ENCODE measurements at regions not wholly inside any gene's neighbourhood (a gene's known extent, or its start where the extent isn't known, plus 50 kb on each side); places are given as distances from the start of the nearest gene placed in this dataset.

DNA sequence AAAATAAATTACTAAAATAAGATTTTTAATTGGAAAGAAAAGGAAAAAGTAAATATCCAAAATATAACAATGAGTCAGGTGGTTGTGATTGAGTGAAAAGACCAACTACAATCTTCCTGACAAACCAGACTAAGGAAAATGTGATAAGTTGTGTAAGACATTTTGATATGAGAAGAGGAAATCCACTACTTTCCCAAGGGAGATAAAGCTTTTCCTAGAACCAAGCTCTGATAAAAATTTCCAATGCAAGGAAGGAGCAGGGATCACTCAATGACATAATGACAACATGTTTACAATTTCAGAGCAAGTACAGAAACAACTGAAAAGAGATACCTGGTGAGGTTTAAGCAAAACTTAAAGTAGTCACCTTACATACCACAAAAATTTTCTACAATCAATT is 305.1 kb upstream of the RASGEF1B start:
- DNase-seq (ENCODE audit: low read depth in 2 of 2): no peak

DNA sequence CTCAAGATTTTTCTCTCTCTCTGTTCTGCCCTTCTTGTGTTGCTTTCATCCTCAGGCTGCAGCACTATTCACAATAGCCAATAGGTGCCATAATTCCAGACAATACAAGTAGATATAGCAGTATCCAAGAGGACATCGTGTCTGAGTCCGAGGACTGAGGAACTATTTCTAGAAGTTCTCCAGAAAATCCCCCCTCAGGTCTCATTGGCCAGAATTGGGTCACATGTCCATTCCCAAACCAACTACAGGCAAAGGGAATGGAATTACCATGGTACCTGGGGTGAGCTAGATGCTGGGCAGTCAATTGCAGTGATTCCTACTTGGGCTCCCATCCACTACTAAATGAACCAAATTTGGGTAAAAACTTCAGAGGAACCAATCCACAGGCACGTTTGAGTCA is 301.9 kb upstream of the RASGEF1B start:
- DNase-seq (ENCODE audit: low read depth in 2 of 2): no peak

DNA sequence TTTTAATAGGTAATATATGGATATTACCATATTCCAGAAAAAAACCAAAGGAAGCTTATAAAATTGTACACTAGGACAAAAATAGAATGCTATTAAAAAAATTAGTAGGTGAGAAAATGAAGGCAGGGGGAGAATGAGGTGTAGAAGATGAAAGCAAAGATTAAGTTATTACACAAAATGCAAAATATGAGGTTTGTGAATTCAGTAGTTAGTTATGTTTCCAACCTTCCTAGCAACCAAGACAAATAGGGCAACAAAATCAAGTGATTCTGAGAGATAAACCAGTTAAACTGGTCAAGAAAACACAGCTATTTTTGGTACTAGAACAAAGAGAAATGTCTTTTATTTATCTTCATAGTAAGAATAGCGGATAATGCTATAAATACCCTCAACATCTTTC is 300.0 kb upstream of the RASGEF1B start:
- no peak for DNase-seq (ENCODE audit: low read depth in 2 of 2)

DNA sequence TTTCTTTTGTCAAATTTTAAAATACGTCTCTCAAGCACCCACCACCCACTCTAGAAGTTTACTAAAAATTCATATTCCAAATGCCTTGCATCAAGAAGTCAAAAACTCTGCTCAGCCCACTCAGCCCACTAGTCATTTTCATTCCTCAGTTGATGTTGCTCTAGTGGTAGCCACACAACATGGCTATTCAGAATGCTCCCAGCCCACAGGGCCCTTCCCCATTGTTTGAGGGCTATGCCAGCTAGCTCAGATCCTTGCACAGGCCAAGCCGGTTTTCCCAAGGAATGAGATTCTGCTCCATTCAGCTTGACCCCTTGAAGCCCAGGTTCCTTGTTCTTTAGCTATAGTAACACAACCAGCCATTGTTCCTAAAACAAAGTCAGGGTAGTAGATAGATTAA is 297.5 kb upstream of the RASGEF1B start:
- DNase-seq (ENCODE audit: low read depth in 2 of 2): no peak

DNA sequence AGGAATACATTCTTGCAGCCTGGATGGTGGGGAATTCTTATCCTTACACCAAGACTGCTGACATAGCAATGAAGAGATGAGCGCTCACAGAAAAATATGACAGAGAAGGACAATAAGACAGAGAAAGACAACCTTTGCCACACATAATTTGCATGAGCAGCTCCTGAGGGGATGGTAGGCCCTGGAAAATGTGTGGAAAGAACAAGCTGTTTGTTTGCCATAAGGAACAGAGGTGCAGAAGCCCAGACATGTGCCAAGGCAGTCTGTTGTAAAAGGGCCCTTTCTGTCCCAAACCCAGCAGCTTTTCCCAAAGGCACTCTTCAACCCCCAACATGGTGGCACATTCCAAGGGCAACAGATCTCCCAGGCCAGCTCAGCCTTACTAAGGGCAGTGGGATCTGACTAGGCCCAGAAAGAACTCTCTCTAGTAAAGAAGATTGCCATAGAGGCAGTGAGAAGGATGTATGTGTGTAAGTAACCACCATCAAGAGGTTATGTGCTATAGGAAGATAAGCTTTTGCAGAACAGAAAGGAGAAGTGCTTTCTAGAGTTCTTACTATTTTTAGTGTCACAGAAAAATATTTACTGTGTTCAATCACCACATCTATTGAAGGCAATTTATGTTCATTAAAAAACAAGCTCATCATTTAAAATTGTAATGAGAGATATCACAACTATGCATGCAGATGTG is 287.0 kb upstream of the RASGEF1B start:
- no peak for DNase-seq (ENCODE audit: low read depth in 2 of 2)

DNA sequence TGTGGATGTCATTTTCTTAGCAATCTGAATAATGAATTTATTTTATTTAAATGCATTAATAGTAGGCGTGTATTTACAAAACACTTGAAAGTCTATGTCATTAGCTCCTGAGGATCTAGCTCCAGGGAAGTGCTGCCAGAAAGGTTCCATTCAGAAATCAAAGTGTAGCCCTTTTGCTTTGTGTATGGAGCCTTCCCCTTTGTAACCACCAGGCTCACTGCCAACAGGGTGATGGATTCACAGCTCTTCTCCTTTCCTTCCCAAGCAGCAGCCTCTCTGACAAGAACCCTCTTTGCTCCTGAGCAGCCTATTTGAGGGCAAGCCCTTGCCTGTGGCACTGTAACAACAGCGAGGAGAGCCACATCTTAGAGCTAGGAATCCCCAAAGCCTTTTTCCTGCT is 286.0 kb upstream of the RASGEF1B start:
- DNase-seq (ENCODE audit: low read depth in 2 of 2): no peak

DNA sequence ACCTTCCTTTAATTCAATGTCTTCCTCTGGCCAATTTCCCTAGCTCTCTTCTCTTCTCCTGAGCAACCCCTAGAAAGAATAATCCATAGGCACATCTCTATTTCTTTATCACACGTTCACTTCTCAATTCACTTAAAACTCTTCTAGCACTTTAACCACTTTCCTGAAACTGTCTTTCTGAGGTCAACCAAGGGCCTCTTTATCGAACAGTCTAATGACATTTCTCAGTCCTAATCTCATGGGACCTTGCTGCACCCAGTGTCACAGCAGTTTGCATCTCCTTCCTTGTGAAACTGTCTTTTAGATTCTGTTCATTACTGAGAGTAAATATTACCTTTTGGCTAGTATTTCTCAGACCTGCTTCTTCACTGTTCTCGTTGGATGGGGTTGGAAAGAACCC is 285.3 kb upstream of the RASGEF1B start:
- DNase-seq (ENCODE audit: low read depth in 2 of 2): no peak

DNA sequence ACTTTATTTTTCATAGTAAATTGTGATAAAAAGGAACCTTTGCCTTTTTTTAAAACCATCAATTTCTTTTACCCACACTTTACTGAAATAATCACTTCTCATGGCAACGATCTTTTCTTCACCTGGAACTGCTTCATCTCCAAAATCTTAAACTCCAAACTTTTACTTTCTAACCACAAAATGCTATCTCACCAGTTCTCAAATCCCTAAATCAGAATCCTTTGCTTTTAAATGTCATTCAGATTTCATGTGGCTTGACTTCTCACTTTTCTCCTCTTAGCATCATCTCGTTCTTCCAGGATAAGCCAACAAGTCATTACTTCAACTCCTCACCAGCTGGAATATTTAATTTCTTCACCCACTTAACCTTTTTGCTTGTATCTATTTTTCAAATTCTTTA is 284.3 kb upstream of the RASGEF1B start:
- DNase-seq (ENCODE audit: low read depth in 2 of 2): no peak

DNA sequence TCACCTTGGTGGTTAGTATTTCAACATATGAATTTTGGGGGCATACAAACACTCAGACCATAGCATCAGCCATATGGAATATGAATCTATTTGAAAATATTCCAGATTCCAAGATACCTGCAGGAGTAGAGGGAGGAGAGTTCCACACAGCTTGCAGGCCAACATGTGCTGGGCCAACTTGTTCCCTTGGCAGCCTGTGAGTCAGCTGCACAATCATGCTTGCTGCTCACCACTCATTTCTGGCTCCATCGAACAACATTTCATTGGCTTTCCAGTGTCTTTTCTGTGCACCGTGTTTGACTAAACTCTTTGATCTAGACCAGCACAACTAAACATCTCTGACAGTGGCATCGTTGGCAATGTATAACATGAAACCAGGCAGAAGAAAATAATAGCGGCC is 282.5 kb upstream of the RASGEF1B start:
- DNase-seq (ENCODE audit: low read depth in 2 of 2): no peak

DNA sequence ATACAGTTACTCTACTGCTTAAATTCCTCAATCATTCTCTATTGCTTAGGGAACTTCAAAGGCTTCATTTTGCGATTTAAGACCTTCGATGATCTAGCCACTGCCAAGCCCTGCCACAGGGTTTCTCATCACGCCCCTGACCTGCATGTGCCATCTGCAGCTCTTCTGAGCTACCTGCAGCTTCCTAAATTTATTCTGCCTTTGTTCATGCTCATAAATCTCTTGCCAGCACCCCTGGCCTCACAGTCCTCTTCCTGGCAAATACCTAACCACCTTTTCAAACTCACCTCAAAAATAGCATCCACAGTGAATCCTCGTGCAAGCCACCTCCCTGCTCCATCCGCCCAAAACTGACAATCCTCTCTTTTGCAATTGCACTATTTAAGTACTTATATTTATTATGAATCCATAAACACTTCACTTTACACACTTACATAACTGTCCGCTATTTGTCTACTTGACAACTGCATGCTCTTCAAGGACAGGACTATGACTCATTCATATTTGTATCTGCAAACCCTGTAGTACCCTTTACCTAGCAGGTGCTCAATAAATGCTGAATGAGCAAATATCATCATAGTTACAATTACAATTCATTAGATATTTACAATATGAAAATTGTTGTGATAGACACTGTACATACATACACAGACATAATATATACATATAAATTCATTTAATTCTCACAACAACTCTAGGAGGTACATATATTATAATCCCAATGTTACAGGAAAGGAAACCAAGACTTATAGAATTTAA is 280.0 kb upstream of the RASGEF1B start:
- DNase-seq (ENCODE audit: low read depth in 2 of 2): no peak

DNA sequence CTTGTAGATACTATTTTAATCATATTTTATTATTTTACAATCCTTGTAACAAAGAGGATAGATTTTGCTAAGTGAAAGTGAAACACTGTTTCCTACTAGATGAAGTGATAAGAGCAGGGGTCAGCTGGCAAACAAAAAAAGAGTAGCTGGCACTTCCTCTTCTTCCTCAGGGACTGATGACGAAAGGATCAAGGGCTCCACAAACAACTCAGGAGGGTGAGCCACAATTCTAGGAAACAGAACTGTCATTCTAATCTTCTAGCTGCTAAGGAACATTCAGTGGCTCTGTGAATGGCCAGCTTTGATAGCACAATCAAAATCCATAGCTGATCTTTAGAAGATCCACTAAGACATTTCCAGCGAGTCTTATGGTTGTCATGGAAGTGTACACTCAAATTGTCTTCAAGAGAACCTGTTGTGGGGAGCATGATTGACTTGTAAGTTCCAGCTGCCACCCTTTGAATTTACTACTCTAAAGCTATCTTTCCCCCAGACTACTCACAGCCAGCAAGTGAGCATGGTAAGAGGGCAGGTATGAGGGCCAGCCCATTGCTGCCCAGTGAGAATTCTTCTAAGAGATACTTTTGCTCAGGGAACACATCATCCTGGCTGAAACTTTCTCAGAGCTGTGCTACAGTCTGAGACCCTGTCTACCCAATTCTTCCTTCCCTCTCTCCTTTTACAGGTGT is 275.7 kb upstream of the RASGEF1B start:
- DNase-seq (ENCODE audit: low read depth in 2 of 2): no peak

DNA sequence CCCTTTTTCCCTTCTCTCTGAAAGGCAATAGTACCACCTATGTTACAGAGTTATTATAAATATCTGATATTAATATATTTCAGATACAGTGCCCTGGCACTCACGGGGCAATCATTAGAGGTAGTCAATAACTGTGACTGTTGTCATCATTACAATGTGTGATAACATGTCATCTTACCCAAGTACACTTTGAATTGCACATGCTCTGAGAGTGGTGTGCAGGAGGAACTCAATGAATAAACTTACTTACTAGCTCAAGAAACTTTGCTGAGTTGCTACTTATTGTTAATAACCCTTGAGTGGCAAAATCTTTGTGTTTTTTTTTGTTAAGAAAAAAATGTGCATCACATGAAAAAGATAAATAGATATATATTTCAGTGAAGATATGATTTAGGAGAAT is 275.1 kb upstream of the RASGEF1B start:
- no peak for DNase-seq (ENCODE audit: low read depth in 2 of 2)

DNA sequence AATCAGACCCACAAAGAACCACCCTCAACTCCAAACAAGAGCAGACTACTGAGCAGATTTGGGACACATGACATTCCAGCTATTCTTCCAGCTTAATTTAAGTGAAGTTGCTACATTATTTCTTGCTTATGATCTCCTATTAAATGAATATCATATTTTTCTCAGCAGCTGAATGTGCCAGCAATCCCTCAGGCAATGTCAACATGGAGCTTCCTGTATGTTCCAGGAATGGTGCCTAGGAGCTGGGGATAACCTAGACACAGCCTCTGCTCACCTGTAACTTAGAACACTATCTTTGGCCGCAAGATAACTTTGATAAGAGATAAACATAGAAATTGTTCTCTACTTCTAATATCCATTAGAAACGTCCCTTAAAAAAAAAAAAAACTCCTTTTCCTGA is 274.4 kb upstream of the RASGEF1B start:
- no peak for DNase-seq (ENCODE audit: low read depth in 2 of 2)

DNA sequence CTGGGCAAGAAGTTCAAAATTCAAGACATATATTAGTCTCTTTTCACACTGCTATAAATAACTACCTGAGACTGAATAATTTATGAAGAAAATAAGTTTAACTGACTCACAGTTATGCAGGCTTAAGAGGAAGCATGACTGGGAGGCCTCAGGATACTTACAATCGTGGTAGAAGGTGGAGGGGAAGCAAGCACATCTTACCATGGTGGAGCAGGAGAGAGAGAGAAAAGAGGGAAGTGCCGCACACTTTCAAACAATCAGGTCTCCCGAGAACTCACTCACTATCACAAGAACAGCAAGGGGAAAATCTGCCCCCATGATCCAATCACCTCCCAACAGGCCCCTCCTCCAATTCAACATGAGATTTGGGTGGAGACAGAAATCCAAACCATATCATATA is 273.3 kb upstream of the RASGEF1B start:
- DNase-seq (ENCODE audit: low read depth in 2 of 2): no peak

DNA sequence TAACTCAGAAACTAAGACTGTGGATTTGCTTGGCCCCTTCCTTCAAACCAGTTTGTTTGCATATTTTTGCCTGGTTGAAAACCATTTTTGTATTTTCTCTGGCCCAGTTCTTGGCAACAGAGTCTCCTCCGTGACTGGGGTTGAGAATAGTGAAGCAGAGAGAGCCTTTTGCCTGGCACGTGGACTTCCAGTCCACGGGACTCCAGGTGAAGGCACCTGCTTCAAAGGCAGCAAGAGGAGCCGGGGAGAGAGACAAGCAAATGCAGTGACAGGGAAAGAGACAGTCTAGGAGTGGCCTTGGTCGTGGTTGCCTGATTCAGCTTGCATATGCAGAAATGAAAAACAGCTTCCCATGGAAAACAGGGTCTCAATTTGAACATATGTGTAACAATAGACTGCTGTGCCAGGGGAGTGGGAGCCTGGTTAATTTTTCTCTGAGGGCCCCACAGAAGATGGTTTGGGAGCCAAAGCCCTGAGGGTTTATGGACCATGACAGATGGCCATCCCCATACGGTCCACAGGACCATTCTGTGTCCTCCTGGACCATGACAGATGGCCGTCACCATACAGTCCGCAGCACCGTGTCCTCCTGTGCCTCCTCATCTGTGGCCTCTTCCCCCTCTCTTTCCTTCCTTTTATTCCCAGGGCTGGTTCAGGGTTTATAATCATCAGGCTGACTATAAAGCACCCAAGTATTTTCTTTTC is 272.2 kb upstream of the RASGEF1B start:
- no peak for DNase-seq (ENCODE audit: low read depth in 2 of 2)

DNA sequence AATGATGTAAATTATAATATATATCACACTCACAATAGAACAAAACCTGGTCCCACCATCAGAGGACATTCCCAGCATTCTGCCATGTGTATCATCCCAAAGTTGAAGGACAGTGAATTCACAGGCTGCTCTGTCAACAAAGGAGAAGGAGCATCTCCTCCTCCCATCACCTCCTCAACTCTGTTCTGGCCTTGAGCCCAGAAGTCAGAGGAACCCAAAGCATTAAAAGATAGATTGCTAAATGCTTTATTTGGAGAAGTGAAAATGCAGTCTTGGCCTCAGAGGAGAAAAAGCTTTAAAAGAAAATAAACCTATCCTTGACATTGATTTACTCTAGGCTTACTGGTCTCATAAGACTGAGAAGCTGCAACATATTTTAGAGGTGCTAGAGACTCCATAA is 268.8 kb upstream of the RASGEF1B start:
- DNase-seq (ENCODE audit: low read depth in 2 of 2): no peak

DNA sequence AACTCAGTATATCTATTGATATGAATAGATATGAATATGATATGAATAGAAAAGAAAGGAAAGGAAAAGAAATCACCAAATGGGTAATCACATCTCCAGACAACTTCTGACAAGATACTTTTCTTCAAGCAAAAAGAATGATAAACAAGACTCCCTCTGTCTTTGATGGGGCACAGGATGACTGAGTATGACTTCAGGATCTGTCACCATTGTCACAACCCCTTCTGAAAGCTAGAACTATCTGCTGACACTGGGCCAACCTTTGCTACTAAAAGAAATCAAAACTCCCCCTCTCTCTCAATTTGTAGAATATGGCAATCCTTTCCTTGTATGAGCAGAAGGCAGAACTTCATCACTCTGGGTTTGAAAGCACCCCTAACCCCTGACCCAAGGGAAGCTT is 267.2 kb upstream of the RASGEF1B start:
- DNase-seq (ENCODE audit: low read depth in 2 of 2): no peak

DNA sequence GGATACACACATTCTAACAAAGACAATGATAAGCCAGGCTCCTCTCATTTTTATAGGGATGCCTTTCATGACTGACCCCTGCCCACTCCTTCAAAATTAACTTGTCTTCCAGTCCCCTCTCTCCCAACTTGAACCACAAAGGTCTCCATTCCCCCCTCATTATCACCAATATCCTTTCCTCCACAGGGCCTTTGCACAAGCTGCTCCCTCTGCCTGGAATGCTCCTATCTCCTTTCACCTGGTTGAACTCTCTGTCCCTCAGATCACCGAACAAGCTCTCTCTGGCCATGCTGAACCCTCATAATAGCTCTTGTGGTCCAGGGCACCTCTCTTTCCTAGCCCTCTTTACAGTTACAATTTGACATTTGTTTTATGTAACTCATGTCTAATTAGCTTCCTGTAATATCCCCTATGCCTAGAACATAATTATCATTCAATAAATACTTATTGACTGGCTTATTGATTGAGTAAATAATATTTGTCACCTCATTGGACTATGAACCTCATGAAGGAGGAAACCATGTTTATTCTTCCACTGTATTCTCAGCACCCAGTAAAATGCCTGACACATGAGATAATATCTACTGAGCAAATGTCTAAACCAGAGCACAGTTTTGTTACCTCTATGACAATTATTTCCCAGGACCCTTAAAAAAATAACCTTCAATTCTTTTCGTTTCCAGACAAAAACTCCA is 266.3 kb upstream of the RASGEF1B start:
- no peak for DNase-seq (ENCODE audit: low read depth in 2 of 2)

DNA sequence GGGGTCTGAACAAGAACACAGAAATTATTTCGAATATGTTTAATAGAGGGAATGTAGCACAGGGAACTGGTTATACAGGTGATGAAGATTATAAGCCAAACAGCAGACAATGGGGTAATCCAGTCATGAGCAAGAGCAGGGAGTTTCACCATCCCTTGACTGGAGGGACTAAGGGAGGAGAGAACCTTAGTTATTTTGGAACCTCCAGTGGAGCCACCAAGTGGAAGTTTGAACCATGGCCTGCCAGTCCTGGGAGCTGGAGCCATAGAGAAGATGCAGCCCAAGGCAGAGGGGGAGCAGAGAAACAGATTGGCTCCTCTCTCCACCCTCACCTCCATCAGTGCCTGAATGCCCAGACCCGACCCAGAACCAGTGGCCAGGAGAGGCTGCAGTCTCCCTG is 264.6 kb upstream of the RASGEF1B start:
- no peak for DNase-seq (ENCODE audit: low read depth in 2 of 2)

DNA sequence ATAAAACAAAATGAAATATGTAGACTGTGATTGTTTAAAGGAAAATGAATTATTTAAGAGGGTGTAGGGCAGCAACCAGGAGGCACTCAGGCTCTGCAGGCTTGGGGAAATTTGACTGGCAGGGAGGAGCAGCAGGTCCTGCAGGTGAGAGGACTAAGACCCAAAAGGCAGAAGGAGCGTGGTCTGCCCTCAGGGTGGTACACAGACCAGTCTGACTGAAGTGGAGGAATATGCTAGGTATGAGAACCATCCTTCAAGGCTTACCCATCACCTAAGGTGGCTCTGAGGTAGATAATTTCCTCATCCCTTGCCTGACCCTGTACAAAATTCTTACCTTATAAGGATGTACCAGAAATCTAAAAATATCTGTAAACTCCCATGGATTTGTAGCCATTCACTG is 261.3 kb upstream of the RASGEF1B start:
- DNase-seq (ENCODE audit: low read depth in 2 of 2): no peak

DNA sequence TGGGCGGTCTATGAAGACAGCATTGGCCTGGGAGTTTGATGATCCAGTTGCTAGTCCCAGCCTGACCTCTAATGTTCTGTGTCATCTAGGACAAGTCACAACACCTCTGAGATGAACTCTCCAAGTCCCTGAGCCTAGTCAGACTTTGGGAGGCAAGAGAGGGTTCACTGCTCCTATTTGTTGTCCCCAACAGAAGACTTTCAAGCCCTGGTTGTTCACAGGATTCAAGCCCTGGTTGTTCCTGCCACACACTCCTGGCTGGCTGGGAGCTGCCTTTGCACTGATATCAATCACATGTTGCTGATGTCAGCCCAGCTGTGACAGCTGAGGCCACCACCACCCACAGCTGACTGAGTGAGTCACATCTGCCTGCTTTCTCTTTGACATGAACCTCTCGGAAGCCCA is 253.2 kb upstream of the RASGEF1B start:
- peak; percentile 41 to 56 for DNase-seq (ENCODE audit: low read depth in 2 of 2)

Data from stimulated activated CD4-positive, alpha-beta T cell treated with anti-CD3 and anti-CD28 coated beads, Interleukin-4, amount 100 ng/mL, for 48 hours (primary cell).